Stimulated activated naive B cell treated with anti-CD40 and anti-IgM and Interleukin-4, amounts not matched to agents 10 μg/mL and 1 μg/mL and 100 μg/mL, for 72 hours (primary cell): ENCODE measurements at regions not wholly inside any gene's neighbourhood (a gene's known extent, or its start where the extent isn't known, plus 50 kb on each side); places are given as distances from the start of the nearest gene placed in this dataset.
"Not testable (repeated sequence)": the region's sequence is repeated elsewhere in the genome, so short reads cannot be mapped to it uniquely, and the experiment has no call there.

Experiments
- ATAC-seq, 2 donors: fragments of 150-1000 bp; cut with Tn5 transposase; replicated peaks; 2 replicates each; pipeline ENCODE4 v1.10.0; 2021; ENCODE audit warnings: moderate library complexity in 1 of 2
- DNase-seq: peaks from one replicate; pipeline ENCODE4 v3.0.0; 2021
- H3K27ac Mint-ChIP-seq: one replicate; pipeline ENCODE4 v1.8.0; 2022; ENCODE audit warnings: mild to moderate bottlenecking, mixed read lengths
- H3K27me3 Mint-ChIP-seq, 2 donors: one replicate each; pipeline ENCODE4 v1.8.0; 2022; ENCODE audit warnings: mixed read lengths in 2 of 2
- H3K36me3 Mint-ChIP-seq, 2 donors: one replicate each; pipeline ENCODE4 v1.8.0; 2022; ENCODE audit warnings: mixed read lengths in 2 of 2, mild to moderate bottlenecking in 1 of 2
- H3K4me1 Mint-ChIP-seq, 2 donors: one replicate each; pipeline ENCODE4 v1.8.0; 2022; ENCODE audit warnings: mixed read lengths in 2 of 2, mild to moderate bottlenecking in 1 of 2
- H3K4me3 Mint-ChIP-seq, 2 donors: one replicate each; pipeline ENCODE4 v1.8.0; 2022; ENCODE audit warnings: mild to moderate bottlenecking in 2 of 2, mixed read lengths in 2 of 2, moderate library complexity in 1 of 2
- H3K9me3 Mint-ChIP-seq, 2 donors: one replicate each; pipeline ENCODE4 v1.8.0; 2022; ENCODE audit warnings: mixed read lengths in 2 of 2, mild to moderate bottlenecking in 1 of 2

DNA sequence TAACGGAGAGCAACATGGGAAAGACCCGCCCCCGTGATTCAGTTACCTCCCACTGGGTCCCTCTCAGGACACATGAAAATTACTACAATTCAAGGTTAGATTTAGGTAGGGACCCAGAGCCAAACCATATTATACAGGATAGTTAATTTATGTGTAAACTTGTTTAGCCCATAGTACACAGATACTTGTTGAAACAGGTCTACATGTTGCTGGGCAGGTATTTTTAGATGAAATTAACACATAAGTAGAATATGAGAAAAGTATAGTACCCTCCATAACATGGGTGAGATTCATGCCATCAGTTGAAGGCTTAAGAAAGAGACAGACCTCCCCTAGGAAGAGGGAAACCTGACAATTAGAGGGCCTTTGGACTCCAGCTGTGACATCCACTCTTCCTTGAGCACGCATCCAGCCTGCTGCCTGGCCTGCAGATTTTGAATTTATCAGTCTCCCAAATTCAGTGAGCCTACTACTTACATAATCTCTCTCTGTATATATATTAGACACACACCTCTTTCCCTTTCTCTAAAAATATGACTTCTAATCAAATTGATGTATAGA, 463.5 kb upstream of the NETO1 start:
- no peak for DNase-seq
- ATAC-seq: no peak
- Mint-ChIP-seq H3K27me3 (no peaks in the 10 kb centered on the region), H3K4me1 (no peaks in the 10 kb centered on the region), H3K4me3 (no peak overlapping the region), H3K36me3 (no peaks in the 10 kb centered on the region), H3K9me3 (no peaks in the 10 kb centered on the region), H3K27ac (no peak overlapping the region)

- H3K36me3 Mint-ChIP-seq, H3K27ac Mint-ChIP-seq, H3K4me3 Mint-ChIP-seq, ATAC-seq, H3K27me3 Mint-ChIP-seq, DNase-seq, H3K4me1 Mint-ChIP-seq, H3K9me3 Mint-ChIP-seq: not testable (repeated sequence)
These were observed 462.3 kb upstream of the NETO1 start for GRCh38 chr18:73330106-73330505.

- not testable (repeated sequence) for DNase-seq, H3K4me1 Mint-ChIP-seq, H3K27ac Mint-ChIP-seq, H3K36me3 Mint-ChIP-seq, ATAC-seq, H3K9me3 Mint-ChIP-seq, H3K27me3 Mint-ChIP-seq, H3K4me3 Mint-ChIP-seq
These were observed 456.5 kb upstream of the NETO1 start for GRCh38 chr18:73324187-73324831.

DNA sequence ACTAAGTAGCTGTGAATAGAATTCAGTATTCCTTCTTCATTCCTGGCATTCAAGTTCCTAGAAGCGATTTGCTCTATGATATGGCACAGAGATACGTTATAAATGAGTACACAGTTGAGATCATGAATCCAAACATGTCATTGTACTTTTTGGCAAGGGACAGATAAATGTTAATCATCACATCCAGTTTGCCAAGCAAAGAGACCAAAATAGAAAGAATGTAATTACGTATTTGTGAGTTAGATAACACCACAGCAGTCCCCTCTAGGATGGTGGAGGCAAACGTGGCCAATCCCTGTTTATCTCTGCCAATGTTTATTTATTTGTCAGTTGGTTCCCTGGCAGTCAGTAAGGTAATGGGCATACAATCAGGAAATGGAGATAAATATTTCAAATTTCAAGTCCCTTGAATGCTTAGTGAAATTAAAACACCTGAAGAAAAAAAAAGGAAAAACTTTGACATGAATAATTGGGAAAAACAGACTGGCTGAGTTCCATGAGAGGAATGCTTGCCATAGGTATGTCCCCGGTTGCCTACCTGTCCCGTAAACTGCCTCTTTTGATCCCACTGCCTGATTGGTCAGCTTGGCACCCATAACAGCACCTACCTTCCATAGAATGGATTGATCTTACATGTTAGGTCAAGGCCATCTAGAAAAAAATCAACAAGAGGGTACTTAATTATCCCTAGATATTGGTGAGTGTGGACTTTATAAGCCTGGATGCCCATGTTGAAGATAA, 451.1 kb upstream of the NETO1 start:
- H3K27ac Mint-ChIP-seq: no peak overlapping the region
- H3K36me3 Mint-ChIP-seq: no peaks in the 10 kb centered on the region
- H3K4me1 Mint-ChIP-seq: no peaks in the 10 kb centered on the region
- H3K4me3 Mint-ChIP-seq: no peak overlapping the region
- no peaks in the 10 kb centered on the region for H3K27me3 Mint-ChIP-seq
- no peaks in the 10 kb centered on the region for H3K9me3 Mint-ChIP-seq
- no peak for ATAC-seq
- no peak for DNase-seq

- no peaks in the 10 kb centered on the region for H3K27me3 Mint-ChIP-seq
- H3K4me1 Mint-ChIP-seq: no peaks in the 10 kb centered on the region
- no peaks in the 10 kb centered on the region for H3K9me3 Mint-ChIP-seq
- ATAC-seq (no peak), DNase-seq (no peak)
- no peaks in the 10 kb centered on the region for H3K36me3 Mint-ChIP-seq
- H3K4me3 Mint-ChIP-seq: no peak overlapping the region
- H3K27ac Mint-ChIP-seq: no peak overlapping the region
These were observed 448.7 kb upstream of the NETO1 start for GRCh38 chr18:73316513-73316912.

DNA sequence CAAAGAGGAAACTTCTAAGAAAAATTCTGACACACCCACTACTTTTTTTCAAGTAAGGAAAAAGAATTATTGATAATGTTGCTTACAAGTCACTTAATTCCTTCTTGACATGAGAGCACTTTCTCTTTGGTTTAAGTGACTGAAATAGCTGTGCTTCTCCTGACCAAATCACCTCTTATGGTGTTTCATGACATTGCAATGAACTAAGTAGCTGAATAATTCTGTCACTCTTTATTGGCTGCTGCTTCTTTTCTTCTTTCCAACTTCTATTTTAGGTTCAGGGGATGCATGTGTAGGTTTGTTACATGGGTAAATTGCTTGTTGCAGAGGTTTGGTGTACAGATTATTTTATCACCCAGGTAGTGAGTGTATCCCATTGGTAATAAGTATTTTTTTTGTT, 447.6 kb upstream of the NETO1 start:
- Mint-ChIP-seq H3K27me3 (no peaks in the 10 kb centered on the region), H3K4me3 (no peak overlapping the region), H3K4me1 (no peaks in the 10 kb centered on the region), H3K9me3 (no peaks in the 10 kb centered on the region), H3K27ac (no peak overlapping the region), H3K36me3 (no peaks in the 10 kb centered on the region)
- no peak for DNase-seq
- ATAC-seq: no peak

DNA sequence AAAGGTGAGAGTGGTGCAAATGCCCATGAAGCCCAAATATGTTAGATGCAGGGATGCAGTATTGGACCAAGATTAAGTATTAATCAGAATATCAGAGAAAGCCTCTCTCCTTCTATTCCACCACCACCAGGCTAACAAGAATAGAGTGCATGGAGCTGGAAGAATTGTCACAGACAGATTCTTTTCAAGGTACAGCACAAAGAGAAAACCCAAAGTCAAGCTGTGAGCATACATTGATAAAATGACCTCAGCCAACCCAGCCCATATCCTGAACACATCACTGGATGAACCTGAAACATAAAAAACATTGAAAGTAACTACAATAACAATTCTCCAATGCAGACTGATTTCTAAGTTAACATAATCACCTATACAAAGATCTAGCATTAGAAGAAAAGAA, 445.7 kb upstream of the NETO1 start:
- Mint-ChIP-seq H3K27me3 (no peaks in the 10 kb centered on the region), H3K27ac (no peak overlapping the region), H3K9me3 (no peaks in the 10 kb centered on the region), H3K36me3 (no peaks in the 10 kb centered on the region), H3K4me3 (no peak overlapping the region), H3K4me1 (no peaks in the 10 kb centered on the region)
- ATAC-seq (no peak), DNase-seq (no peak)

DNA sequence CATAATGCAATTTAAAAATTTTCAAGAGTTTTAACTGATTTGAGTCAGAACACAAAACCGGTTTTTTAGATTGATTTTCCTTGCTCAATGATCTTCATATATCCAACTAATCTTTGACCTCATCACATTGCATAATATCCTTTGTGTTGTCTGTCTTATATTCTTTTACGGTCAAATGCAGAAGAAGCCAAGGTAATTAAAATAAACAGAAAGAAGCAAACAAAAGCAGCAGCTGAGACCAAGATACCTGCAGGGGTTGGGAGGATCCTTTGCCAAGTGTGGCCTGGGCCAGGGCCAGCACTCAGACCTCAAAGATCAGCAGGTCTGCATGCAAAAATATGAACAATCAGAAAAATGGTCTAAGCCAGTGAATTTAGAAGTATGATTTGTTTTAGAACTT, 428.9 kb upstream of the NETO1 start:
- Mint-ChIP-seq H3K36me3 (no peaks in the 10 kb centered on the region), H3K4me3 (no peak overlapping the region), H3K9me3 (no peaks in the 10 kb centered on the region), H3K4me1 (no peaks in the 10 kb centered on the region), H3K27ac (no peak overlapping the region), H3K27me3 (no peaks in the 10 kb centered on the region)
- DNase-seq (no peak), ATAC-seq (no peak)

DNA sequence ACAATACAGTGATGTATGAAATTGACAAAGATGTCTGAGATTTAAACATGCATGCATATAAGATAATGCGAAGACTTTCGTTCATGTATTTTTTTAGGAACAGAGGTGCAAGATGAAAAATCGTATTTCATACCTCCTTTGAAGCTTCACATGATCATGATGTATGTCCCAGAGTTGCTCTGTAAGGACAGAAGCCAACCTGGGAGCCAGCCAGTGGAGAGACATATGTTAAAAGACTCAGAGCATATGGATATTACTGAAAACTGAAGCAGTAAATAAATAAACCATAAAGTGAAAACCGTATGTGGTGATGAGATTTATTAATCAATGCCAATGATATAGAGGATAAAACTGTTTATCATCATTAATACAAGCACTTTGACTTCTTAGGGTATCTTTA, 424.4 kb upstream of the NETO1 start:
- Mint-ChIP-seq H3K27ac (no peak overlapping the region), H3K4me1 (no peaks in the 10 kb centered on the region), H3K27me3 (no peaks in the 10 kb centered on the region), H3K36me3 (no peaks in the 10 kb centered on the region), H3K4me3 (no peak overlapping the region), H3K9me3 (no peaks in the 10 kb centered on the region)
- no peak for ATAC-seq
- DNase-seq: no peak

DNA sequence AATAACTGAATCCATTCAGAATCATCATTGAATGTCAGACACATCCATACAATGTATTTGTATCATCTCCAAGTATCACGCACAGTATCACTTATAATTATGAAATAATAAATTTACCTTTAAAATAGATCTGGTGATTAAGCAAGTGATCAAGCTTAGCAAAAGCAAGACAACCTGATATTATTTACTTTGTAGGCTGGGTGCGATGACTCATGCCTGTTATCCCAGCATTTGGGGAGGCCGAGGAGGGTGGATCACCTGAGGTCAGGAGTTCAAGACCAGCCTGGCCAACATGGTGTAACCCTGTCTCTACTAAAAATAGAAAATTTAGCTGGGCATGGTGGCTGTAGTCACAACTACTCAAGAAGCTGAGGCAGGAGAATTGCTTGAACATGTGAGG, 421.0 kb upstream of the NETO1 start:
- Mint-ChIP-seq H3K4me3 (no peak overlapping the region), H3K27ac (no peak overlapping the region), H3K9me3 (no peaks in the 10 kb centered on the region), H3K4me1 (no peaks in the 10 kb centered on the region), H3K36me3 (no peaks in the 10 kb centered on the region), H3K27me3 (no peaks in the 10 kb centered on the region)
- DNase-seq (no peak), ATAC-seq (no peak)

DNA sequence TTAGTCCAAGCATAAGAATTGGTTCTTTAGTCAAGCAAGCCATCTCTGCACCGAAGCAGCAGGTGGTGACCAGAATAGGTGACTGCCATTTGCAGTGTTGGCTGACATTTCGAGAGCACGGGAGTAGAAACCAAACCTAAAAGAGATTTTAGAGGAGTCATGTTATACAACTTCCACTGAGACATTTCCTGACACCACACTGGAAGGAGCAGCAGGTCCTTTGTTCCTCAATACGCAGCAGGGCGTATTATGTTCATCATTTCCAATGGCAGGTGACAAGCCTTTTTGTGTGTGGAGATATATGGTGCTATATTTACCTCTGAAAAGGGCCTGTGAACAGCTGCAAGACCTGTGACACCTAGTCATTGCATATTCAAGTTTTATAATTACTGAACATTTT, 418.8 kb upstream of the NETO1 start:
- no peak for ATAC-seq
- DNase-seq: no peak
- no peak overlapping the region for H3K4me3 Mint-ChIP-seq
- H3K9me3 Mint-ChIP-seq: no peaks in the 10 kb centered on the region
- H3K4me1 Mint-ChIP-seq: no peaks in the 10 kb centered on the region
- no peak overlapping the region for H3K27ac Mint-ChIP-seq
- H3K27me3 Mint-ChIP-seq: no peaks in the 10 kb centered on the region
- no peaks in the 10 kb centered on the region for H3K36me3 Mint-ChIP-seq

GRCh38 chr18:73283788-73284187, 416.0 kb upstream of the NETO1 start:
- no peaks in the 10 kb centered on the region for H3K4me1 Mint-ChIP-seq
- no peak overlapping the region for H3K4me3 Mint-ChIP-seq
- DNase-seq: no peak
- no peaks in the 10 kb centered on the region for H3K27me3 Mint-ChIP-seq
- H3K27ac Mint-ChIP-seq: no peak overlapping the region
- no peak for ATAC-seq
- no peaks in the 10 kb centered on the region for H3K9me3 Mint-ChIP-seq
- no peaks in the 10 kb centered on the region for H3K36me3 Mint-ChIP-seq

- no peak overlapping the region for H3K27ac Mint-ChIP-seq
- H3K9me3 Mint-ChIP-seq: no peaks in the 10 kb centered on the region
- H3K4me3 Mint-ChIP-seq: no peak overlapping the region
- no peaks in the 10 kb centered on the region for H3K27me3 Mint-ChIP-seq
- no peaks in the 10 kb centered on the region for H3K4me1 Mint-ChIP-seq
- DNase-seq (no peak), ATAC-seq (peak in 1 of 2 donors; percentile 16)
- no peaks in the 10 kb centered on the region for H3K36me3 Mint-ChIP-seq
These were observed 415.2 kb upstream of the NETO1 start for GRCh38 chr18:73283032-73283431.

GRCh38 chr18:73279498-73279897, 411.7 kb upstream of the NETO1 start:
- no peaks in the 10 kb centered on the region for H3K36me3 Mint-ChIP-seq
- no peak overlapping the region for H3K27ac Mint-ChIP-seq
- ATAC-seq (no peak), DNase-seq (no peak)
- no peaks in the 10 kb centered on the region for H3K4me1 Mint-ChIP-seq
- H3K27me3 Mint-ChIP-seq: no peaks in the 10 kb centered on the region
- H3K4me3 Mint-ChIP-seq: no peak overlapping the region
- no peaks in the 10 kb centered on the region for H3K9me3 Mint-ChIP-seq

- DNase-seq (no peak), ATAC-seq (no peak)
- no peaks in the 10 kb centered on the region for H3K36me3 Mint-ChIP-seq
- no peaks in the 10 kb centered on the region for H3K4me1 Mint-ChIP-seq
- no peaks in the 10 kb centered on the region for H3K27me3 Mint-ChIP-seq
- H3K4me3 Mint-ChIP-seq: no peak overlapping the region
- no peaks in the 10 kb centered on the region for H3K9me3 Mint-ChIP-seq
- H3K27ac Mint-ChIP-seq: no peak overlapping the region
These were observed 407.2 kb upstream of the NETO1 start for GRCh38 chr18:73274812-73275621.
